ENCODE measurements at regions not wholly inside any gene's neighbourhood (a gene's known extent, or its start where the extent isn't known, plus 50 kb on each side); places are given as distances from the start of the nearest gene placed in this dataset.

- TF ChIP-seq CTCF (IDR thresholded peaks at IDR 0.05; ENCODE audit: borderline replicate concordance, extremely low read depth, low read length, poor library complexity, severe bottlenecking) (no peak), EZH2 (IDR thresholded peaks at IDR 0.05; ENCODE audit: borderline replicate concordance, low read depth, low read length, severe bottlenecking) (no peak)
Observed at GRCh38 chr3:117524890-117525289, 815.3 kb downstream of the TUSC7 start.
